HUES48 (cell line): ENCODE measurements at regions not wholly inside any gene's neighbourhood (a gene's known extent, or its start where the extent isn't known, plus 50 kb on each side); places are given as distances from the start of the nearest gene placed in this dataset.

Experiments
- H3K27ac ChIP-seq: one replicate; pipeline ENCODE4 v1.7.0; 2013; ENCODE audit warnings: low read depth, low read length, inconsistent platforms
- H3K27me3 ChIP-seq: 2 replicates; pipeline ENCODE4 v1.6.1; 2013; ENCODE audit warnings: mild to moderate bottlenecking, low read length; ENCODE audit not compliant: control insufficient read depth, insufficient read depth
- H3K36me3 ChIP-seq: 2 replicates; pipeline ENCODE4 v1.6.1; 2013; ENCODE audit warnings: low read length; ENCODE audit not compliant: control insufficient read depth, insufficient read depth
- H3K4me1 ChIP-seq: 2 replicates; pipeline ENCODE4 v1.6.1; 2013; ENCODE audit warnings: mild to moderate bottlenecking, low read length; ENCODE audit not compliant: control insufficient read depth, insufficient read depth
- H3K4me3 ChIP-seq: 2 replicates; pipeline ENCODE4 v1.5.1; 2013; ENCODE audit warnings: mild to moderate bottlenecking, low read depth, low read length
- H3K9ac ChIP-seq: 2 replicates; pipeline ENCODE4 v1.6.1; 2013; ENCODE audit warnings: mild to moderate bottlenecking, low read depth, low read length, moderate library complexity
- H3K9me3 ChIP-seq: 2 replicates; pipeline ENCODE4 v1.6.1; 2013; ENCODE audit warnings: low read length; ENCODE audit not compliant: control insufficient read depth, insufficient read depth

DNA sequence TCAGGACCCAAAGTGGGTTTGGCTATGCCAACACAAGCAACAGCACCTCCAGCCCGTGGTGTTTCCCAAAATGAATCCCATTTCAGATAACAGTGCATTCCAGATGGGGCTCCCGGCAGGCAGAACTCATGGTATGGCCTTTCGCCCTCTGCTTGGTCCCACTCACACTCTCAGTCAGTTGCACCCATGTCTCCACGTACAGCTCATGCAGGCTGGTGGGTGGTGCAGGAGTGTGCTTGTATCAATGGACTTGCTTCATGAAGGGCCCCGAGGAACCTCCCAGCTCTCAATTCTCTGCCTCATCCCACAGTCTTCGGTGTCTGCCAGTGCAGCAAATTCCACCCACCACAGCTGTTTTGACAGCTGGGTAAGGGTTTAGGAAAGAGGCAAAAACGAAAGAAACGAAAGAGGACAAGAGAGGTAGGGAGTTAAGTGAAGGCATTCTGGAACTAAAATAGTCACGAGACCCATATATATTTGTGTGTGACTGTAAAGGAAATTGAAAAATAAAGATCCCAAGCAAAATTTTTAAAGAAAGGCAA is 278.1 kb downstream of the DCDC2C start:
- Histone ChIP-seq H3K27me3 (no peaks in the 10 kb centered on the region), H3K4me3 (no peak overlapping the region), H3K36me3 (no peaks in the 10 kb centered on the region), H3K9me3 (no peaks in the 10 kb centered on the region), H3K9ac (no peak overlapping the region), H3K27ac (no peak overlapping the region), H3K4me1 (no peaks in the 10 kb centered on the region)

DNA sequence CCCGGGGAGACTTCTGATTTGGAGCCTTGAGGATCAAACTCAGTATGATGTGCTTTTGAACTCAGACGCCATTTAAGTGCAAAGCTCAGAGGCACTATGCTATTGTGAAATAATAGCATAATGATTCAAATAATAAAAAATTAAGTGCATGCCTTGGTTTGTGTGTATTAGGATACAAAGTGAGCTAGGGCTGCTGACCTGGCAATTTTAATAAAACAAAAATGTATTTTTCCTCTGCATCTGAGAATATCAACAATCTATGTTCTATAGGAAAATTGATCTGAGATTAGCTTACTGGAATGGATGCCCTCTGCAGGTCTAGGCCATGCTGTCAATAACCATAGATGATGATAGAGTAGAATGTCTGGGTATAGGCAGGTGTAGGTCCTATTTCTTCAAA is 278.8 kb downstream of the DCDC2C start:
- H3K9me3 ChIP-seq, result no peaks in the 10 kb centered on the region
- no peaks in the 10 kb centered on the region for H3K27me3 ChIP-seq
- no peaks in the 10 kb centered on the region for H3K36me3 ChIP-seq
- no peak overlapping the region for H3K9ac ChIP-seq
- no peaks in the 10 kb centered on the region for H3K4me1 ChIP-seq
- no peak overlapping the region for H3K27ac ChIP-seq
- no peak overlapping the region for H3K4me3 ChIP-seq

DNA sequence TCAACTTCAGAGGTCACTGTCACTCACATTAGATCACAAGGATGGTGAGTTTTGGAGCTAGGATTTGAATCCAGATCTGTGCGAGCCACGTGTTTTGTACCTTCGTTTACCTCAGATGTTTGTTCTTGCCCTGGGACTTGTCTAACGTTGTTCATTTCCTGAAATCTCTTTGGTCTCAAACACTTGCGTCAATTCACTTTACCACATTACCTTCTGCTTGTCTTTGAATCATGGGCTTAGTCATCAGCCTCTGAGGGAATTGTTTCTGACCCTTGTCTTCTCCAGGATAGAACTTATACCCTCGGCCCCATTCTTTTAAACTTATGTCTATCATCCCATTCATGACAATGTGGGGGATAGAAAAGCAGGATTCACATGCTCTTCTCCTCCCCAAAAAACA is 282.7 kb downstream of the DCDC2C start:
- no peak overlapping the region for H3K4me3 ChIP-seq

DNA sequence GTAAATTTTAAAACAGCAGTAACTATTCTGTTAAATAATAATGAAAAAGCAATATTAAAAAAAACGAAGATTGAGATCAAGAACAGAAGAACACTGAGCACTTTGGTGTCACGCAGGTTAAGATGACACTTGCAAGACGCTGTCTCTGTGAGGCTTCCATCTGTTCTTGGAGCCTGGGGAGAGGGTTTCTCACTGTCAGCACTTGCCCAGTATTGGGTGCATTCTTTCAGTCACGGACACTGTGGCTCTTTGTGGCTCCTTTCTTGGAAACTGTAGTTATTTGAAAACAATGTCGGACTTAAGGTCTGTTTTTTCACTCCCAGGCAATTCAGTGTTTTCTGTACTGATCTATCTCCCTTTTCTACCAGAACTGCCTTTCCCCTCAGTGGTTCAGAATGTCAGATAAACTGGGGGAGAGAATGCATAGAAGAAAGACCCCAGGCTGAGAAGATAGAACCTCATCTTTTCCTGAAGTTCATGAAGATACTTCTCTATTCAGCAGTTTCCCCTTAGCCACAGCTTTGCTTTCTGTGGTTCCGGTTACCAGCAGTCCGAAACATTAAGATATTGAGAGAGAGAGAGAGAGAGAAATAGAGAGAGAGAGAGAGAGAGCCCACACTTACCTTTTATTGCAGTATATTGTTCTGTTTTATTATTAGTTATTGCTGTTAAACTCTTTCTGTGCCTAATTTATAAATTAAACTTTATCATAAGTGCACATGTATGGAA is 283.3 kb downstream of the DCDC2C start:
- H3K9ac ChIP-seq, result no peak overlapping the region
- H3K27ac ChIP-seq, result no peak overlapping the region
- H3K9me3 ChIP-seq, result peaks cover 19% of the 10 kb centered on the region
- H3K4me1 ChIP-seq, result no peaks in the 10 kb centered on the region
- no peak overlapping the region for H3K4me3 ChIP-seq
- no peaks in the 10 kb centered on the region for H3K27me3 ChIP-seq
- no peaks in the 10 kb centered on the region for H3K36me3 ChIP-seq

More for the DNA sequence above, 282.7 kb downstream of the DCDC2C start:
- no peaks in the 10 kb centered on the region for H3K36me3 ChIP-seq
- H3K27ac ChIP-seq, result no peak overlapping the region
- no peak overlapping the region for H3K9ac ChIP-seq
- peaks cover 16% of the 10 kb centered on the region for H3K9me3 ChIP-seq
- no peaks in the 10 kb centered on the region for H3K4me1 ChIP-seq
- no peaks in the 10 kb centered on the region for H3K27me3 ChIP-seq

DNA sequence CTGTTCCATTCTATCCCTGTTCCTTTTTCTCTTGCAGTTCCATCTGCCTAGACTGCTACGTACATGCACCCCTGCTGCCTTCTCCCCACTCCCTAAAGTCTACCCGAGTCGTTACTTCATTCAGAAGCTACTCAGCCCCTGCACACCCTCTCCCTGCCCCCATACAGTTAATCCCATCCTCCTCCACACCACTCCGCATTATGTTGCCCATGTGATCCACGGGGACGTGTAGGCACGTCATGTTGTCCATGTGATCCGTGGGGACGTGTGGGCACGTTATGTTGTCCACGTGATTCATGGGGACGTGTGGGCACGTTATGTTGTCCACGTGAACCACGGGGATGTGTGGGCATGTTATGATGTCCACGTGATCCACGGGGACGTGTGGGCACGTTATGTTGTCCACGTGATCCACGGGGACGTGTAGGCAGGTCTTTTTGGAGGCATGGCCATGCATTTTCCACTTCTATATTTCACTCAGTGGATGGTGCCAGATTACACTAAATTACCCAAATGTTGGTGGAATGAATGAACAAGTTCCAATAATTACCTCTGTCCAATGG is 299.5 kb downstream of the DCDC2C start:
- no peaks in the 10 kb centered on the region for H3K4me1 ChIP-seq
- H3K36me3 ChIP-seq, result no peaks in the 10 kb centered on the region
- no peaks in the 10 kb centered on the region for H3K27me3 ChIP-seq
- H3K27ac ChIP-seq, result no peak overlapping the region
- no peak overlapping the region for H3K9ac ChIP-seq
- peaks cover 24% of the 10 kb centered on the region for H3K9me3 ChIP-seq
- H3K4me3 ChIP-seq, result no peak overlapping the region

DNA sequence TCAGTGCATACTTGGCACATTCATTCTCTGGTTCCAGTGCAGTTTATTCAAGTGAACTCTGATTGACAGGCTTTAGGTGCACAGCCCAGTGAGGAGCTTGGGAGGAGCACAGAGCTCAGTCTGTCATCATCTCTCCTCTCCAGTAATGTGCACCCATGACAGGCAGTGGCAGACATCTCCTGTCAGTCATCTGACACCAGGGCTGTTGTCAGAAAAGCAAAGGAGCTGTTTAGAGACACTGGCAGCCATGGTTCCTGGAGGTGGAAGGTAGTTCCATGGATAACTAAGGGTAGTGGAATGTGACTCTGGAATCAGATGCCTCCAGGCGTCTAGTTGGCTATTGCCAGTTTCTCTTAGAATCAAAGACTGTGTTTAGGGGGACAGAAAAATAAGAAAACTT is 308.8 kb downstream of the DCDC2C start:
- H3K27me3 ChIP-seq, result no peaks in the 10 kb centered on the region
- H3K27ac ChIP-seq, result no peak overlapping the region
- no peaks in the 10 kb centered on the region for H3K4me1 ChIP-seq
- peaks cover 48% of the 10 kb centered on the region for H3K9me3 ChIP-seq
- H3K9ac ChIP-seq, result no peak overlapping the region
- no peak overlapping the region for H3K4me3 ChIP-seq
- no peaks in the 10 kb centered on the region for H3K36me3 ChIP-seq

DNA sequence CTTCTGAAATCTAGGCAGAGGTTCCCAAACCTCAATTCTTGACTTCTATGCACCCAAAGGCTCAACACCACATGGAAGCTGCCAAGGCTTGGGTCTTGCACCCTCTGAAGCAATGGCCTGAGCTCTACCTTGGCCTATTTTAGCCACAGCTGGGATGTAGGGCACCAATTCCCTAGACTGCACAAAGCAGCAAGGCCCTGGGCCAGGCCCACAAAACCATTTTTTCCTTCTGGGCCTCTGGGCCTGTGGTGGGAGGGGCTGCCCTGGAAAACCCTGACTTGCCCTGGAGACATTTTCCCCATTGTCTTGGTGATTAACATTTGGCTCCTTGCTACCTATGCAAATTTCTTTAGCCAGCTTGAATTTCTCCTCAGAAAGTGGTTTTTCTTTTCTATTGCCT is 315.2 kb downstream of the DCDC2C start:
- Histone ChIP-seq H3K36me3 (no peaks in the 10 kb centered on the region), H3K27me3 (no peaks in the 10 kb centered on the region), H3K9me3 (peaks cover 35% of the 10 kb centered on the region), H3K9ac (no peak overlapping the region), H3K4me1 (no peaks in the 10 kb centered on the region), H3K4me3 (no peak overlapping the region), H3K27ac (no peak overlapping the region)

DNA sequence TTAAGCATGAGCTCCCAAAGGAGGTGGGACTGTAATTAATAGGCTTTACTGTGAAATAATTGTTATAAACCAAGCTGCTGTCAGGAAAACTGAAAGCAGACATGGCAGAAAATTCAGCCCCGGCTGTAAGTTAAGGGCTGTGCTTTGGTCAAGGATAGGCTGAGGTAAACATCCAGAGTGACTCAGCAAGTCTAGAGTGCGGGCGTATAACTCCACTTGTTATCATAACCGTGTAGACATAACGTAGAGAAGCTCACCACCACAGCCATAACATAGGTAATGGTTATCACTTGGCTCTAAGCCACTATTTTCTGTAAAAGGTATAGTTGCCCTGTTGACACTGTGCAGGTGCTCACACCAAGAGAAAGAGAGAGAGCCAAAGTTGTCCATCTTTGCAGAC is 316.8 kb downstream of the DCDC2C start:
- H3K27ac ChIP-seq, result no peak overlapping the region
- no peak overlapping the region for H3K4me3 ChIP-seq
- H3K9me3 ChIP-seq, result peaks cover 31% of the 10 kb centered on the region
- no peak overlapping the region for H3K9ac ChIP-seq
- H3K36me3 ChIP-seq, result no peaks in the 10 kb centered on the region
- no peaks in the 10 kb centered on the region for H3K27me3 ChIP-seq
- no peaks in the 10 kb centered on the region for H3K4me1 ChIP-seq

- no peaks in the 10 kb centered on the region for H3K36me3 ChIP-seq
- no peak overlapping the region for H3K27ac ChIP-seq
- H3K4me1 ChIP-seq, result no peaks in the 10 kb centered on the region
- H3K4me3 ChIP-seq, result no peak overlapping the region
- H3K27me3 ChIP-seq, result no peaks in the 10 kb centered on the region
- H3K9ac ChIP-seq, result no peak overlapping the region
- H3K9me3 ChIP-seq, result peaks cover 29% of the 10 kb centered on the region
Observed at GRCh38 chr2:4020649-4021048, 317.3 kb downstream of the DCDC2C start.

DNA sequence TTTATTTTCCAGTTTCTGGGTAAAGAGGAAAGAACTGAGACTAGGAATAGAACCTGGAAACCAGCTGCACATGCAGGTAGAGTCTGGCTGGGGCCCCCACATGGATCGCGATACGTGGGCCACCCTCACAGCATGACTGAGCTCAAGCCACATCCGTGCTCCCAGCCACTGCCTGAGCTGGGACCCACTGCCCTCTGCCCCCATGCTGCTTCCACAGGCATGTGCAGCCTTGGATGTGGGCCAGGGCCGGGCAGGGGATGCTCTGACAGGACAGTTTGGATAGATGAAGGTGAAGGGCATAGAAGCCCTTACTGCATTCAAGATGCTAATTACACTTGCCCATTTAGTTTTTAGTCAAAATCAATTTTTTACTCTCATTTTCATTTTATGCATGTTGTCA is 321.2 kb downstream of the DCDC2C start:
- no peaks in the 10 kb centered on the region for H3K4me1 ChIP-seq

DNA sequence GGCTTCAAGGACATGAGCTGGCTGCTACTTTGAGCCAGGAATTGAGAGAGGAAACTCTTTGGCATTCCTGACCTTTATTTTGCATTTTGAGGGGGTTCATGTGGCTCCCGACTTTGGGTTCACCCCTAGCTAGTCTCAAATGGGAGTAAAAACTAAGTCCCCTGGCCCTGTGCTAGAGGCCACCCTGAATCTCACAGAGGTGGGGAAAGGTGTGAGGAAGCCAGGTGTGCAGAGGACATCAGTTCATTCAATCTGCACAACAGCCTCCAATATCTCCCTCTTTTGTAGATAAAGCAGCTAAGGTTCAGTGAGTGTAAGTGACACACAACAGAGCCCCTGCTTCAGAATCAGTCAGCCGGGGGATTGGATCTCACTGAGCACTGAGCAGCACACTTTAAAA is 325.7 kb downstream of the DCDC2C start:
- Histone ChIP-seq H3K4me1 (no peaks in the 10 kb centered on the region), H3K36me3 (no peaks in the 10 kb centered on the region), H3K4me3 (no peak overlapping the region), H3K9ac (no peak overlapping the region), H3K27me3 (no peaks in the 10 kb centered on the region), H3K9me3 (peaks cover 6% of the 10 kb centered on the region; the same call in 1 of the 2 replicates), H3K27ac (no peak overlapping the region)

More for the DNA sequence above, 321.2 kb downstream of the DCDC2C start:
- no peaks in the 10 kb centered on the region for H3K27me3 ChIP-seq
- H3K27ac ChIP-seq, result no peak overlapping the region
- H3K36me3 ChIP-seq, result no peaks in the 10 kb centered on the region
- H3K9ac ChIP-seq, result no peak overlapping the region
- no peak overlapping the region for H3K4me3 ChIP-seq
- H3K9me3 ChIP-seq, result peaks cover 11% of the 10 kb centered on the region; the same call in 1 of the 2 replicates
